ENCODE measurements at regions not wholly inside any gene's neighbourhood (a gene's known extent, or its start where the extent isn't known, plus 50 kb on each side); places are given as distances from the start of the nearest gene placed in this dataset.
"Not testable (repeated sequence)": the region's sequence is repeated elsewhere in the genome, so short reads cannot be mapped to it uniquely, and the experiment has no call there.

DNA sequence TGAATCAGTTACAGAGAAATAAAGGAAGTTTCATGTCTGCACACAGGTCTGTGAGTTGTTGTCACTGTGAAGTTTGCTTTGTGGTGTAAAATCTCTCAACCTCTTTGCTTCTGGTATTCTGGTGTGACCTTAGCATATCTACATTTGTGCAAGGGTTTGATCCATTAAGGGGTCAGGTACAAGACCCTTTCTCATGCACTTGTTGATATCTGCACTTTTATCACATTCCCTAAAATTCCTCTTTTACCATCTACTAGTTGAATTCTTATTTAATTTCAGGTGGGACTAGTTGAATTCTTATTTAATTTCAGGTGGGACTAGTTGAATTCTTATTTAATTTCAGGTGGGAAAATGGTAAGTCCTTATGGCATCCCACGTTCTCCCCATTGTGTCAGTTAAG lies 306.7 kb upstream of the ZNF608 start:
- DNase-seq: no peak

DNA sequence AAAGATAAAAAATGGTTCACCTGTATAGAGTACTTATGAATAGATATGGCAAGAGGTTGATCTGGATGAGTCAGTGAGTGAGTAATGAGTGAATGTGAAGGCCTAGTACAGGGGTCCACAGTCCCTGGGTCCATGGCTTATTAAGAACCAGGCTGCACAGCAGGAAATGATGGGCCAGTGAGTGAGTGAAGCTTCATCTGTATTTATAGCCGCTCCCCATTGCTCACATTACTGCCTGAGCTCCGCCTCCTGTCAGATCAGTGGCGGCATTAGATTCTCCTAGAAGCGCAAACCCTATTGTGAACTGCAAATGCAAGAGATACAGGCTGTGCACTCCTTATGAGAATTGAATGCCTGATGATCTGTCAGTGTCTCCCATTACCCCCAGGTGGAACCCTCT lies 307.7 kb upstream of the ZNF608 start:
- DNase-seq: no peak

GRCh38 chr5:125056671-125057485 lies 310.4 kb upstream of the ZNF608 start:
- no peak for DNase-seq

DNA sequence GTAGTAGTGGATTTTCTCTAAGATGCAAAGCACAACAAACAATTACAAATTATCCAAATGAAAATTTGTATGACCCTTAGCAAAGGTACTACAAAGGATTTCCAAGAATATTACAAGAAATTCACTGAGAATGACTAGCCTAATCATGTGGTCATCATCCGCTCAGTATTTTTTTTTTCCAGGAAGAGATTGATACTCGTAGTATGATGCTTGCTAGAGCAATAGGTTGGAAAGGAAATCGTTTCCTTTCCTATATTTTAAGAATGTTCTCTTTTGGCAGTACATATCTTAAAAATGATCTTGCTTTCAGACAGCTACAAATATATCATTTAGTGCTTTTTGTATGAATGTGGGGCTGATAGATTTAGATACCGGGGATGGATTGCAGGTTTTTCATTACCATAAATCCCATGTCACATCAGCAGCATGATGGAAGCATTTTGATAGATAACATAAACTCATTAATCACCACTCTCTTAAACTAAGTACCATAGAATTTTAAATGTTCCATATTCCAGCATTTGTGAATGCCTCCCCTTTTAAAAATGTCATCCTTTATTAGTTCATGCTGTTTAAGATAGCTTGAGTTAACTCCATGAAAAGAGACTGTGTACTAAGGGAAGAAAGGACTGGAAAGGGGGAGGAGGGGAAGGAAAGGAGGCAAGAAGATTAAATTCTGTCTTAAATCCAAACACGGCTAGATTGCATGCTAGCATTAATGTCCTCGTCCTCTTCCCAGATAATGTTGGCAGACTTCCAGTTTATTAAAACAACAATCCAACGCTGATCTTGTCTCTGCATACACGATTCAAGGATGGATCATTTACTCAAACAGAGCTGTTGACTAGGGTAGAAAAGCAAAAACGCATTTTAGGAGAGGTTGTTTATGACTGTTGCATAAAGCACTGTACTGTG lies 311.7 kb upstream of the ZNF608 start:
- no peak for DNase-seq

GRCh38 chr5:125059255-125060002 lies 313.0 kb upstream of the ZNF608 start:
- DNase-seq: peak; percentile 45

DNA sequence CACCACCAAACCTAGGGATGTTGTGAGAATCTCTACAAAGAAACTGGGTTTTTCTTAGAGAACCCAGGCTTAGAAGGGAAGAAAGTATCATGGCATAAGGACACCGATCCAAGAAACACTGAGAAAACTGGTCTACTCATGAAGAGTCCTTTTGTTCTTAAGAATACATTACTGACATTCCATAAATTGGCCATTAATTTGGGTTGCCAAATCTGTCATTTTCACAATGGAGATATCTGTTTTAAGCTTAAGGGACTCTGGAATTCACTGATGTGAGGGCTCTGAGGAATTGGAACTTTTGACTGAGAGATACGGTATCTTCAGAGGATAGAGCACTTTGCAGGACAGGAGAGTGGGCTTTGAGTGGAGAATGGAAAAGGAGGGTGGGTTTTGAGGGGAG lies 315.3 kb upstream of the ZNF608 start:
- DNase-seq: no peak

- DNase-seq: no peak
Observed at GRCh38 chr5:125064621-125065438, 318.4 kb upstream of the ZNF608 start.

GRCh38 chr5:125065741-125066140 lies 319.3 kb upstream of the ZNF608 start:
- DNase-seq: no peak

- DNase-seq: no peak
Observed at GRCh38 chr5:125070961-125071360, 324.5 kb upstream of the ZNF608 start.

- DNase-seq: no peak
Observed at GRCh38 chr5:125073090-125073489, 326.7 kb upstream of the ZNF608 start.

DNA sequence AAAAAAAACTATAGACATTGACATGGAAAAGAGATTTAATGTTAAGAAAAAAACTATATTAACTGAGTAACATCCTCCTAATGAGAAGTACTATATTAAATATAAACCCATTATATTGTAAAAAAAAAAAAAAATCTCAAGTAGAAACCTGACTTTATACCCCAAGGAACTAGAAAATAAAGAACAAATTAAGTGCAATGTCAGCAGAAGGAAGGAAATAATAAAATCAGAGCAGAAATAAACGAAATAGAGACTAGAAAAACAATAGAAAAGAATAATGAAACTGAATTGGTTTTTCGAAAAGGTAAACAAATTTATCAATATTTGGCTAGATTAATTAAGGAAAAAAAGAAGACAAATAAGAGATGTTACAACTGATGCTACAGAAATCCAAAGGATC lies 329.1 kb upstream of the ZNF608 start:
- no peak for DNase-seq

DNA sequence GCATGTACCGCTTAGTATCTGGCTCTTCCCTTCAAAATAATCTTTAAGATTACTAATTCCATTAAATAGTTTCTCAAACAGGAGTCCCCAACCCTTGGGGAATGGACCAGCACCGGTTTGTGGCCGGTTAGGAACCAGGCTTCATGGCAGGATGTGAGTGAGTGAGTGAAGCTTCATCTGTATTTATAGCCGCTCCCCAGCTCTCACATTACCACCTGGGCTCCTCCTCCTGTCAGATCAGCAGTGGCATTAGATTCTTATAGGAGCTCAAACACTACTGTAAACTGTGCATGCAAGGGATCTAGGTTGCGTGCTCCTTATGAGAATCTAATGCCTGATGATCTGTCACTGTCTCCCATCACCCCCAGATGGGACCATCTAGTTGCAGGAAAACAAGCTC lies 332.6 kb upstream of the ZNF608 start:
- not testable (repeated sequence) for DNase-seq

GRCh38 chr5:125081101-125081500 lies 334.7 kb upstream of the ZNF608 start:
- DNase-seq: no peak

DNA sequence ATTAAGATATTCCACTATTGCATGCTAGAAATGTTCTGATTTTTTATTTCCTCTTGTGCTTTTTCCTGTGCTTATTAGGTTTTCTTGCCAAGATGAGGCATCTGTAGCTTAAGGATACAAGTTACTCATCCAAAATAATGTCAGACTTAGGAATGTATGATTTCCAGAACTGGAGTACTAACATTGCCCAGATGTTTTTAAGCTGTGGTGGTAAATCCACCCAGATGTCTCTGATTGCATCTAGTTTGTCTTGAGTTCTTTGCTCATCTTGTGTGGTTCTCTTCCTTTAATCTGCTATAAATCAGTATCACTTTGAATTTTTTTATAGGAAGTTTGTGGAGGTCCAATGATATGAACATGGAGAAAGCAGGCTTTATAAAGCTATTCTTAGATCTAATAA lies 337.5 kb upstream of the ZNF608 start:
- DNase-seq: no peak

GRCh38 chr5:125085797-125086505 lies 339.5 kb upstream of the ZNF608 start:
- no peak for DNase-seq

- DNase-seq: no peak
Observed at GRCh38 chr5:125088522-125089105, 342.2 kb upstream of the ZNF608 start.

- not testable (repeated sequence) for DNase-seq
Observed at GRCh38 chr5:125092138-125092537, 345.7 kb upstream of the ZNF608 start.

DNA sequence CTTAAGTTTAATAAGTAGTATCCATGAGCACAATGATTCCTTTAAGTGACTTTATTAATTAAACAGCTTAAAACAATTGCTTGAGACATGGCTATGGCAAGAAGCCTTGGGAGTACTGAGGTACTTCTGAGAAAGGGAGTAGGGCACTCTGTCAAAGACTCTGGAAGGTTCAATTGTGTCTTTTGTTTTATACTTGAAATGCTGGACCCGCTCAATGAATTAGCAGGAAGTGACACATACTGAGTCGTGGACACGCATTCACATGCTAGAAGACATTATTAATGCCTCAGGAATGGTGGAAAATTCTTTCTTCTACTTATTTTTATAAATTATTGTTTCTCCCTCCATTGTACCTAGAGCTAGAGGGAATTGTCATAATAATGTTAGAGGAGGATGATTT lies 347.3 kb upstream of the ZNF608 start:
- DNase-seq: no peak

- no peak for DNase-seq
Observed at GRCh38 chr5:125100342-125100741, 353.9 kb upstream of the ZNF608 start.

- no peak for DNase-seq
Observed at GRCh38 chr5:125100951-125101350, 354.5 kb upstream of the ZNF608 start.

DNA sequence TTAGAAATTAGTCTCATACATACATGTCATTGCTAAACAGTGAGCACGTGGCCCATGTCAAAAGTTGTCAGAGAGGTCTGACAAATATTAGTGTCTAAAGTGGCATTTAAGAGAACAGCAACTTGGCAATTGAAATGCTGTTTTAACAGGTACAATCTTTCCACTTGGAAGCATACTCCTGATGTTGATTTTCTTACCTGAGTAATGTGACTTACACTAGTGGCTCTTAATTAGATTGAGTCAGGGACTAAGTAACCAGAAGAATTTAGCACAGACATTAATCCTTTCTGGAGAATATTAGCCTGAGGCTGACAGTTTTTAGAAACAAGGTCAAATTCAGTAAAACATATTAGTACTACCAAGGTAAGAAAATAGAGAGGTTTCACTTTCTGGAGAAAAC lies 357.0 kb upstream of the ZNF608 start:
- DNase-seq: no peak
